CD4-positive, alpha-beta T cell treated with Interleukin-12 subunit alpha and Interleukin-12 subunit beta, for 1 hour (primary cell): ENCODE measurements at regions not wholly inside any gene's neighbourhood (a gene's known extent, or its start where the extent isn't known, plus 50 kb on each side); places are given as distances from the start of the nearest gene placed in this dataset.

Source experiments
- DNase-seq: peaks from one replicate; pipeline ENCODE4 v3.0.0-alpha.2; 2020

- DNase-seq: no peak
Measured at GRCh38 chr7:112596260-112596659, 115.5 kb downstream of the LSMEM1 start.

- DNase-seq: no peak
Measured at GRCh38 chr7:112596981-112597380, 116.2 kb downstream of the LSMEM1 start.

- no peak for DNase-seq
Measured at GRCh38 chr7:112603673-112604072, 122.9 kb downstream of the LSMEM1 start.

GRCh38 chr7:112610636-112611035 lies 129.8 kb downstream of the LSMEM1 start:
- no peak for DNase-seq

- DNase-seq: no peak
Measured at GRCh38 chr7:112615701-112616100, 134.9 kb downstream of the LSMEM1 start.

- DNase-seq: no peak
Measured at GRCh38 chr7:112616295-112616694, 135.5 kb downstream of the LSMEM1 start.

- DNase-seq: no peak
Measured at GRCh38 chr7:112619343-112619742, 138.6 kb downstream of the LSMEM1 start.

GRCh38 chr7:112622159-112622715 lies 141.4 kb downstream of the LSMEM1 start:
- no peak for DNase-seq

- DNase-seq: no peak
Measured at GRCh38 chr7:112624416-112624815, 143.6 kb downstream of the LSMEM1 start.

GRCh38 chr7:112630565-112630964 lies 149.8 kb downstream of the LSMEM1 start:
- DNase-seq: no peak

- no peak for DNase-seq
Measured at GRCh38 chr7:112634107-112634506, 153.3 kb downstream of the LSMEM1 start.

GRCh38 chr7:112635742-112636141 lies 154.5 kb downstream of the TMEM168 start:
- DNase-seq: no peak

GRCh38 chr7:112638675-112639400 lies 151.4 kb downstream of the TMEM168 start:
- DNase-seq: no peak

- no peak for DNase-seq
Measured at GRCh38 chr7:112640685-112641084, 149.5 kb downstream of the TMEM168 start.

- DNase-seq: no peak
Measured at GRCh38 chr7:112646783-112647182, 143.4 kb downstream of the TMEM168 start.

- DNase-seq: no peak
Measured at GRCh38 chr7:112648781-112649180, 141.4 kb downstream of the TMEM168 start.

GRCh38 chr7:112649560-112649959 lies 140.6 kb downstream of the TMEM168 start:
- DNase-seq: no peak

- no peak for DNase-seq
Measured at GRCh38 chr7:112654322-112655216, 135.6 kb downstream of the TMEM168 start.

- DNase-seq: no peak
Measured at GRCh38 chr7:112665709-112666108, 124.5 kb downstream of the TMEM168 start.

GRCh38 chr7:112668561-112668960 lies 121.6 kb downstream of the TMEM168 start:
- DNase-seq: no peak

GRCh38 chr7:112669306-112669705 lies 120.9 kb downstream of the TMEM168 start:
- no peak for DNase-seq

GRCh38 chr7:112670193-112670592 lies 120.0 kb downstream of the TMEM168 start:
- no peak for DNase-seq

GRCh38 chr7:112678626-112679025 lies 111.6 kb downstream of the TMEM168 start:
- DNase-seq: no peak
